ENCODE measurements at regions not wholly inside any gene's neighbourhood (a gene's known extent, or its start where the extent isn't known, plus 50 kb on each side); places are given as distances from the start of the nearest gene placed in this dataset.

- TF ChIP-seq EP300 (IDR thresholded peaks at IDR 0.05) (no peak), POLR2A (IDR thresholded peaks at IDR 0.05) (no peak), CTCF (IDR thresholded peaks at IDR 0.05) (no peak)
- DNase-seq (ENCODE audit: low spot score in 2 of 2), result no peak
- H3K4me1 ChIP-seq, result peaks cover 0 to 2% (median 0%) of the 10 kb centered on the region in 4 donors
- no peak overlapping the region for H3K4me3 ChIP-seq
- H3K27ac ChIP-seq, result no peak overlapping the region
- WGBS, 2 donors, result 38 to 42% methylated on average over 1 of the region's 1 CpG
- no peaks in the 10 kb centered on the region for H3K27me3 ChIP-seq
- H3K36me3 ChIP-seq, result no peaks in the 10 kb centered on the region
- H3K9me3 ChIP-seq, result no peaks in the 10 kb centered on the region
Observed at GRCh38 chr3:148612278-148612677, 85.4 kb upstream of the AGTR1 start.

DNA sequence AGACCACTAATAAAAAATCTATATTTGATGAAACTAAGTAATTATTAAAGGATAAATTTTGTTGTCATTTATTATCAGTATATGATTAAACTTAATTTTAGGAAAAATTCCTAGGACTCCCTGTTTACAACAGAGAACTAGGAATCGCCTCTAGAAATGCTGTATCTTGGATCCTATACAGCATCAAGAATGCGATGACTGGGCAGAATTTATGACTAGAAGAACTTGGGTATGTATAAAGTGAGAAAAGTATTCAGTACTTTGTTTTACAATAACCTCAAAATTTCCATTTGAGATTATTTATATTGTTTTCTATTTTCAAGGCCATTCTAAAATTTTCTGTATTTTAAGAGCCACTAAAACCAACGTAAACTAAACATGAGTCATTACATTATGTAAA, 82.3 kb upstream of the AGTR1 start:
- no peaks in the 10 kb centered on the region for H3K36me3 ChIP-seq
- H3K9me3 ChIP-seq, result no peaks in the 10 kb centered on the region
- H3K4me1 ChIP-seq, result no peaks in the 10 kb centered on the region
- TF ChIP-seq POLR2A (IDR thresholded peaks at IDR 0.05) (no peak), CTCF (IDR thresholded peaks at IDR 0.05) (no peak), EP300 (IDR thresholded peaks at IDR 0.05) (no peak)
- no peak overlapping the region for H3K27ac ChIP-seq
- whole genome bisulfite sequencing, 2 donors, result 64 to 68% methylated on average over 3 of the region's 3 CpGs
- no peak overlapping the region for H3K4me3 ChIP-seq
- no peaks in the 10 kb centered on the region for H3K27me3 ChIP-seq
- DNase-seq (ENCODE audit: low spot score in 2 of 2), result no peak

GRCh38 chr3:148625095-148625736, 72.5 kb upstream of the AGTR1 start:
- TF ChIP-seq CTCF (IDR thresholded peaks at IDR 0.05) (no peak), EP300 (IDR thresholded peaks at IDR 0.05) (no peak), POLR2A (IDR thresholded peaks at IDR 0.05) (no peak)
- Histone ChIP-seq H3K9me3 (peaks cover 0 to 4% (median 0%) of the 10 kb centered on the region in 4 donors), H3K4me3 (no peak overlapping the region), H3K27me3 (no peaks in the 10 kb centered on the region), H3K36me3 (no peaks in the 10 kb centered on the region), H3K4me1 (no peaks in the 10 kb centered on the region), H3K27ac (no peak overlapping the region)
- DNase-seq (ENCODE audit: low spot score in 2 of 2), result no peak
- 61 to 62% methylated on average over 4 of the region's 4 CpGs for WGBS, 2 donors

DNA sequence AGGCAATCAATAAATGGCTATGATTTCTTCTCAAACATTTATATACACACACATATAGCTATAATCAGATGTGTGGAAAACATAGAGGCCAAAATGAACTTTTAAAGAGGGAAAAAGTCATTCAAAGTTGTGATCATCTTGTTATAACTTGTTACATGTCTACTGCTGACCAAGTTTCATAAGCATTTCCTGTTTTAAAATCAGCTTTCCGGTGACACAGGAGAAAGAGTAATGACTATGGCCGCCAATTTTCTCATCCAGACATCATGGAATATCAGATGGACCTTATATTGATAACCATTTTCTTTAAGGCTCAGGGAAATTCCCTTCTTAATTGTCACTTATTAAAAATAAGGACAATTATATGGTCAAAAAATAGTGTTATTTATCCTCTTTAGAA, 71.7 kb upstream of the AGTR1 start:
- no peak overlapping the region for H3K27ac ChIP-seq
- DNase-seq (ENCODE audit: low spot score in 2 of 2), result no peak
- no peaks in the 10 kb centered on the region for H3K36me3 ChIP-seq
- H3K4me3 ChIP-seq, result no peak overlapping the region
- H3K27me3 ChIP-seq, result no peaks in the 10 kb centered on the region
- H3K4me1 ChIP-seq, result no peaks in the 10 kb centered on the region
- no peak for TF ChIP-seq POLR2A (IDR thresholded peaks at IDR 0.05)
- TF ChIP-seq EP300 (IDR thresholded peaks at IDR 0.05), result no peak
- no peak for TF ChIP-seq CTCF (IDR thresholded peaks at IDR 0.05)
- WGBS, 2 donors, result 79 to 89% methylated on average over 2 of the region's 2 CpGs
- peaks cover 0 to 4% (median 0%) of the 10 kb centered on the region in 4 donors for H3K9me3 ChIP-seq

- Histone ChIP-seq H3K4me3 (no peak overlapping the region), H3K9me3 (peaks cover 0 to 8% (median 0%) of the 10 kb centered on the region in 4 donors), H3K27me3 (no peaks in the 10 kb centered on the region), H3K4me1 (no peaks in the 10 kb centered on the region), H3K27ac (no peak overlapping the region), H3K36me3 (no peaks in the 10 kb centered on the region)
- TF ChIP-seq POLR2A (IDR thresholded peaks at IDR 0.05) (no peak), CTCF (IDR thresholded peaks at IDR 0.05) (no peak), EP300 (IDR thresholded peaks at IDR 0.05) (no peak)
- no peak for DNase-seq (ENCODE audit: low spot score in 2 of 2)
- WGBS, 2 donors, result 84% methylated on average over 1 of the region's 1 CpG
Observed at GRCh38 chr3:148629006-148629405, 68.7 kb upstream of the AGTR1 start.
